ENCODE measurements at regions not wholly inside any gene's neighbourhood (a gene's known extent, or its start where the extent isn't known, plus 50 kb on each side); places are given as distances from the start of the nearest gene placed in this dataset.

DNA sequence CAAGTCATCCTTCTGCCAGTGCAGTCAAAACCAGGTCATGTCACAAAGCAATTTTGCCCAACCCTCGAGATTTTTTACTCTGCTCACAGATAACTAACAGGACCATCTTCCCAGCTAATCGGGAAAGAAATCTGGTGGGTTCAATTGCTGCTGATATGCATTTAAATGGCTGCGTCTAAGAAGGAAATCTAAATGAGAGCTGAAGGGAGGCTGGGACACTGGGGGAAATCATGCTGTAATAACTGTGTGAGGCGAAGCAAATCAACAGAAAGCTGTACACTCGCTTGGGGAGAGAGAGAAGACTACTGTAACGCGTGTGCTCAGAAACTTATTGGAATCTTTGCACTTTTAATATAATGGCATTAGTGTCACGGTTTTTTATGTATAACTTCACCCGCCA lies 535.0 kb downstream of the CDK5RAP2 start:
- DNase-seq (ENCODE audit: low read depth, low spot score) (no peak), ATAC-seq (no peak)
- Histone ChIP-seq H3K4me1 (ENCODE audit: control insufficient read depth in 1 of 2, insufficient read depth in 2 of 2, low read length in 2 of 2) (no peaks in the 10 kb centered on the region), H3K4me3 (replicated peaks in 1 of 2; ENCODE audit: low read depth in 1 of 2, low read length in 2 of 2) (no peak overlapping the region), H3K79me2 (ENCODE audit: insufficient read depth, low read length) (no peaks in the 10 kb centered on the region), H3K27me3 (ENCODE audit: insufficient read depth, low read length) (peaks cover 10% of the 10 kb centered on the region), H3K9me2 (ENCODE audit: insufficient read depth) (no peaks in the 10 kb centered on the region), H3K9ac (ENCODE audit: low read length) (no peak overlapping the region), H2AFZ (ENCODE audit: low read depth, low read length, poor library complexity, severe bottlenecking) (no peak overlapping the region), H3K27ac (ENCODE audit: low read depth, low read length) (no peak overlapping the region), H3K36me3 (ENCODE audit: control insufficient read depth in 1 of 2, insufficient read depth in 2 of 2, low read length in 2 of 2) (no peaks in the 10 kb centered on the region), H3K9me3 (ENCODE audit: control insufficient read depth in 1 of 2, insufficient read depth in 1 of 2, low read depth in 1 of 2, low read length in 2 of 2) (no peaks in the 10 kb centered on the region), H4K20me1 (ENCODE audit: insufficient read depth) (no peaks in the 10 kb centered on the region), H3K4me2 (ENCODE audit: low read length) (no peak overlapping the region)
- TF ChIP-seq ZFX (IDR thresholded peaks at IDR 0.05) (no peak), CEBPB (IDR thresholded peaks at IDR 0.05; ENCODE audit: low read depth) (no peak), EZH2 (IDR thresholded peaks at IDR 0.05) (no peak), EZH2phosphoT487 (IDR thresholded peaks at IDR 0.05; ENCODE audit: borderline replicate concordance) (no peak), CBX3 (IDR thresholded peaks at IDR 0.05; ENCODE audit: low read depth) (no peak), EGR1 (IDR thresholded peaks at IDR 0.05; ENCODE audit: low read depth) (no peak)
- POLR2A ChIA-PET = no interaction called here
- BruUV-seq (replicated peaks) = no TSS peak
- CTCF ChIA-PET = no interaction called here
- RAD21 ChIA-PET (ENCODE audit: low non-redundant PET in 1 of 2, low total read pairs in 2 of 2, uncharacterized antibody in 2 of 2, unreplicated experiment in 2 of 2) = no interaction called here
- intact Hi-C loops (cut with micrococcal nuclease) = no loop called here

DNA sequence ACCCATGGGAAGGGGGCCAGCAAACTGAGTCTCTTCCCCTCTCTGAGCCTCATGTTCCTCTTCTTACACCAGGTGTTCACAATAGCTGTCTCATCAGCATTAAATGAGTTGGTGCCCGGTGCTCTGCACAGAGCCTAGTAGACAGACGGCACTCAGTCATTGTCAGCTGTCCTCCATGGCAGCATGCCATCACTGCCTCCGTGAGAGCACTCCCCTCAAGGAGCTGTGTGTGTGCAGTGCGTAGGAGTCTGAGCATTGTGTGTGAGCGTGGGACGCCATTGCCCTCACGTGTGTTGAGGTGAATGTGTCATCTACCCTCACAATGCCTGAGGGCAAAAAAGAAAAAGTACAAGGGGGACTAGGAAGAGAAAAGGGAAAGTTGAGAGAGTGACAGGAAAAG lies 536.5 kb downstream of the CDK5RAP2 start:
- DNase-seq (ENCODE audit: low read depth, low spot score) = no peak
- TF ChIP-seq SRF (IDR thresholded peaks at IDR 0.05; ENCODE audit: low read depth) (no peak), EZH2 (IDR thresholded peaks at IDR 0.05) (no peak), CBX3 (IDR thresholded peaks at IDR 0.05; ENCODE audit: low read depth) (no peak), POLR2AphosphoS5 (IDR thresholded peaks at IDR 0.05; ENCODE audit: low read depth, low read length) (no peak), ELF1 (IDR thresholded peaks at IDR 0.05; ENCODE audit: borderline replicate concordance, low read depth) (no peak), SP1 (IDR thresholded peaks at IDR 0.05; ENCODE audit: low read depth) (no peak), TCF7L2 (IDR thresholded peaks at IDR 0.05; ENCODE audit: borderline replicate concordance, extremely low read depth, insufficient read depth, insufficient read length) (no peak)
- TF ChIP-seq, protein P1, sequence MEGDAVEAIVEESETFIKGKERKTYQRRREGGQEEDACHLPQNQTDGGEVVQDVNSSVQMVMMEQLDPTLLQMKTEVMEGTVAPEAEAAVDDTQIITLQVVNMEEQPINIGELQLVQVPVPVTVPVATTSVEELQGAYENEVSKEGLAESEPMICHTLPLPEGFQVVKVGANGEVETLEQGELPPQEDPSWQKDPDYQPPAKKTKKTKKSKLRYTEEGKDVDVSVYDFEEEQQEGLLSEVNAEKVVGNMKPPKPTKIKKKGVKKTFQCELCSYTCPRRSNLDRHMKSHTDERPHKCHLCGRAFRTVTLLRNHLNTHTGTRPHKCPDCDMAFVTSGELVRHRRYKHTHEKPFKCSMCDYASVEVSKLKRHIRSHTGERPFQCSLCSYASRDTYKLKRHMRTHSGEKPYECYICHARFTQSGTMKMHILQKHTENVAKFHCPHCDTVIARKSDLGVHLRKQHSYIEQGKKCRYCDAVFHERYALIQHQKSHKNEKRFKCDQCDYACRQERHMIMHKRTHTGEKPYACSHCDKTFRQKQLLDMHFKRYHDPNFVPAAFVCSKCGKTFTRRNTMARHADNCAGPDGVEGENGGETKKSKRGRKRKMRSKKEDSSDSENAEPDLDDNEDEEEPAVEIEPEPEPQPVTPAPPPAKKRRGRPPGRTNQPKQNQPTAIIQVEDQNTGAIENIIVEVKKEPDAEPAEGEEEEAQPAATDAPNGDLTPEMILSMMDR (IDR thresholded peaks at IDR 0.05 in 2 of 3, conservative IDR thresholded peaks at IDR 0.05 in 1 of 3; ENCODE audit: borderline replicate concordance in 1 of 3, insufficient read depth in 1 of 3, low read depth in 2 of 3, low read length in 2 of 3) = no peak
- no peak overlapping the region for H3K4me3 ChIP-seq (replicated peaks in 1 of 2; ENCODE audit: low read depth in 1 of 2, low read length in 2 of 2)
- H3K4me2 ChIP-seq (ENCODE audit: low read length) = no peak overlapping the region
- H3K9ac ChIP-seq (ENCODE audit: low read length) = no peak overlapping the region
- H3K4me1 ChIP-seq (ENCODE audit: control insufficient read depth in 1 of 2, insufficient read depth in 2 of 2, low read length in 2 of 2) = no peaks in the 10 kb centered on the region
- ChIA-PET POLR2A (no interaction called here), CTCF (no interaction called here), RAD21 (ENCODE audit: low non-redundant PET in 1 of 2, low total read pairs in 2 of 2, uncharacterized antibody in 2 of 2, unreplicated experiment in 2 of 2) (no interaction called here)
- H3K9me3 ChIP-seq (ENCODE audit: control insufficient read depth in 1 of 2, insufficient read depth in 1 of 2, low read depth in 1 of 2, low read length in 2 of 2) = no peaks in the 10 kb centered on the region
- H3K27ac ChIP-seq (ENCODE audit: low read depth, low read length) = no peak overlapping the region
- ATAC-seq = no peak
- no peak overlapping the region for H2AFZ ChIP-seq (ENCODE audit: low read depth, low read length, poor library complexity, severe bottlenecking)
- no peaks in the 10 kb centered on the region for H3K79me2 ChIP-seq (ENCODE audit: insufficient read depth, low read length)
- H4K20me1 ChIP-seq (ENCODE audit: insufficient read depth) = no peaks in the 10 kb centered on the region
- intact Hi-C loops (cut with micrococcal nuclease) = no loop called here
- no TSS peak for BruUV-seq (replicated peaks)
- H3K9me2 ChIP-seq (ENCODE audit: insufficient read depth) = no peaks in the 10 kb centered on the region
- H3K36me3 ChIP-seq (ENCODE audit: control insufficient read depth in 1 of 2, insufficient read depth in 2 of 2, low read length in 2 of 2) = no peaks in the 10 kb centered on the region
- peaks cover 16% of the 10 kb centered on the region for H3K27me3 ChIP-seq (ENCODE audit: insufficient read depth, low read length)

Measured in HCT116 (cell line).